HepG2 (cell line): ENCODE measurements at regions not wholly inside any gene's neighbourhood (a gene's known extent, or its start where the extent isn't known, plus 50 kb on each side); places are given as distances from the start of the nearest gene placed in this dataset.

Experiments
- ATAC-seq: fragments of 200-7000 bp; cut with Tn5 transposase; 3 replicates; pipeline ENCODE4 v1.9.1; 2020; ENCODE audit warnings: mild to moderate bottlenecking, moderate library complexity
- BruUV-seq: library from RNA; stranded (reverse); fragments of 400-500 nt; replicated peaks from 2 replicates; lab custom pipeline; 2021; lab: Mats Ljungman, UMichigan
- CTCF ChIA-PET: fragments of 300-600 bp; formaldehyde crosslinking; extraction: SDS; loops from one replicate; lab custom pipeline; 2021; ENCODE audit warnings: low total read pairs, inconsistent platforms, low intra/inter-chr PET ratio; lab: Yijun Ruan, JAX
- POLR2A ChIA-PET: fragments of 350-600 bp; sonication (Branson Sonifier 250); formaldehyde crosslinking; loops from one replicate; lab custom pipeline; 2020; ENCODE audit warnings: antibody characterized with exemption, inconsistent platforms; lab: Yijun Ruan, JAX
- DNase-seq: peaks from one replicate; pipeline ENCODE4 v3.0.0-alpha.2; 2015; ENCODE audit warnings: low spot score
- FAIRE-seq: peaks from 3 replicates; lab custom pipeline; 2011; peaks lifted over from hg19 to GRCh38; lab: Jason Lieb, UNC
- H2AFZ ChIP-seq: one replicate; pipeline ENCODE4 v1.6.1; 2011; ENCODE audit warnings: low read length, inconsistent platforms
- H3K27ac ChIP-seq: fragments of 300-600 bp; 3 replicates; pipeline ENCODE4 v1.8.0; 2011; ENCODE audit warnings: mixed run types, mild to moderate bottlenecking, mixed read lengths, low read length, inconsistent platforms; ENCODE audit not compliant: insufficient read depth; ENCODE audit errors: extremely low read length
- H3K27me3 ChIP-seq, 2 experiments: fragments of 200-600 bp in 1 of 2; 2 replicates in 1 of 2; 3 replicates in 1 of 2; pipeline versions ENCODE4 v1.6.0 to v1.8.0; 2011; ENCODE audit warnings: low read length in 2 of 2, mild to moderate bottlenecking in 2 of 2, moderate library complexity in 2 of 2, inconsistent platforms in 1 of 2; ENCODE audit not compliant: insufficient read depth in 2 of 2, control insufficient read depth in 1 of 2
- H3K36me3 ChIP-seq, 2 experiments: fragments of 200-600 bp in 1 of 2; replicated peaks in 1 of 2; 2 replicates in 1 of 2; 3 replicates in 1 of 2; pipeline versions ENCODE4 v1.5.1 to v1.8.0; 2011; ENCODE audit warnings: low read length in 2 of 2, inconsistent platforms in 1 of 2; ENCODE audit not compliant: insufficient read depth in 2 of 2, control insufficient read depth in 1 of 2
- H3K4me1 ChIP-seq: 2 replicates; pipeline ENCODE4 v1.5.1; 2012; ENCODE audit warnings: low read length, inconsistent platforms; ENCODE audit not compliant: insufficient read depth
- H3K4me2 ChIP-seq: 2 replicates; pipeline ENCODE4 v1.6.0; 2011; ENCODE audit warnings: low read depth, low read length, inconsistent platforms
- H3K4me3 ChIP-seq, 3 experiments: fragments of 200-600 bp in 1 of 3; sonication (generic), shearing (Covaris generic) in 1 of 3; replicated peaks in 1 of 3; 2 replicates each; pipeline ENCODE4 v1.5.1; 2011 to 2016; ENCODE audit warnings: low read length in 3 of 3, inconsistent platforms in 2 of 3, low read depth in 2 of 3, mild to moderate bottlenecking in 2 of 3, control low read depth in 1 of 3, mixed read lengths in 1 of 3; ENCODE audit not compliant: insufficient read depth in 1 of 3
- H3K79me2 ChIP-seq: one replicate; pipeline ENCODE4 v1.6.1; 2011; ENCODE audit warnings: low read length, inconsistent platforms; ENCODE audit not compliant: insufficient read depth
- H3K9ac ChIP-seq: 2 replicates; pipeline ENCODE4 v1.6.0; 2011; ENCODE audit warnings: mild to moderate bottlenecking, low read depth, low read length, inconsistent platforms; ENCODE audit not compliant: insufficient read depth
- H3K9me3 ChIP-seq: 2 replicates; pipeline ENCODE4 v1.5.1; 2012; ENCODE audit warnings: mild to moderate bottlenecking, low read length
- H4K20me1 ChIP-seq: 2 replicates; pipeline ENCODE4 v1.6.0; 2011; ENCODE audit warnings: inconsistent platforms, mild to moderate bottlenecking, low read length, moderate library complexity; ENCODE audit not compliant: insufficient read depth
- ADNP ChIP-seq: sonication (generic); formaldehyde crosslinking; IDR thresholded peaks from 2 replicates; pipeline ENCODE4 v1.4.0; 2020; ENCODE audit warnings: missing genetic modification reagents
- EHMT2 ChIP-seq: fragments of 200-600 bp; sonication (generic); IDR thresholded peaks from 2 replicates; pipeline ENCODE4 v1.7.0; 2017; ENCODE audit warnings: antibody characterized with exemption, low read depth, low read length, borderline replicate concordance
- GABPA ChIP-seq, 2 experiments: IDR thresholded peaks; 2 replicates each; pipeline ENCODE4 v1.6.1; 2011 to 2016; ENCODE audit warnings: low read depth in 2 of 2, low read length in 1 of 2, missing biosample characterization in 1 of 2, missing genetic modification characterization in 1 of 2
- HOXA5 ChIP-seq: sonication (generic); formaldehyde crosslinking; IDR thresholded peaks from 2 replicates; pipeline ENCODE4 v1.4.0; 2020; ENCODE audit warnings: missing genetic modification reagents
- IKZF1 ChIP-seq: fragments of 450-650 bp; IDR thresholded peaks from 2 replicates; pipeline ENCODE4 v1.7.1; 2016
- ISX ChIP-seq: sonication (generic); formaldehyde crosslinking; conservative IDR thresholded peaks from 2 replicates; pipeline ENCODE4 v1.5.0; 2020; ENCODE audit warnings: missing genetic modification reagents
- KDM2A ChIP-seq: sonication (generic); formaldehyde crosslinking; IDR thresholded peaks from 2 replicates; pipeline ENCODE4 v1.4.0; 2020; ENCODE audit warnings: low read depth, missing genetic modification reagents, borderline replicate concordance
- NPAS2 ChIP-seq: sonication (generic); formaldehyde crosslinking; IDR thresholded peaks from 2 replicates; pipeline ENCODE4 v1.8.0; 2022; ENCODE audit warnings: mild to moderate bottlenecking, missing genetic modification reagents, borderline replicate concordance
- NR2F1 ChIP-seq, 2 experiments: fragments of 450-650 bp in 1 of 2; formaldehyde crosslinking in 1 of 2; IDR thresholded peaks; 2 replicates each; pipeline versions ENCODE4 v1.5.0 to v1.6.1; 2016 to 2020; ENCODE audit warnings: mild to moderate bottlenecking in 1 of 2, missing compliant biosample characterization in 1 of 2, missing genetic modification reagents in 1 of 2, moderate library complexity in 1 of 2
- RAD51 ChIP-seq: fragments of 450-650 bp; IDR thresholded peaks from 2 replicates; pipeline ENCODE4 v1.6.1; 2016; ENCODE audit warnings: borderline replicate concordance
- SKI ChIP-seq: fragments of 450-650 bp; IDR thresholded peaks from one replicate; pipeline ENCODE4 v1.6.1; 2018; ENCODE audit warnings: mild to moderate bottlenecking; ENCODE audit not compliant: partially characterized antibody
- SNAPC5 ChIP-seq: sonication (generic); formaldehyde crosslinking; IDR thresholded peaks from 2 replicates; pipeline ENCODE4 v1.8.1; 2023; ENCODE audit warnings: mild to moderate bottlenecking, missing genetic modification reagents, borderline replicate concordance
- THAP7 ChIP-seq: sonication (generic); formaldehyde crosslinking; IDR thresholded peaks from 2 replicates; pipeline ENCODE4 v1.8.1; 2023; ENCODE audit warnings: mild to moderate bottlenecking, missing genetic modification reagents
- TRIM24 ChIP-seq: sonication (generic); formaldehyde crosslinking; IDR thresholded peaks from 2 replicates; pipeline ENCODE4 v1.8.0; 2022; ENCODE audit warnings: mild to moderate bottlenecking, missing genetic modification reagents
- YEATS4 ChIP-seq: sonication (generic); formaldehyde crosslinking; IDR thresholded peaks from 2 replicates; pipeline ENCODE4 v1.4.0; 2020; ENCODE audit warnings: missing genetic modification reagents, borderline replicate concordance
- ZNF75D ChIP-seq: sonication (generic); formaldehyde crosslinking; IDR thresholded peaks from 2 replicates; pipeline ENCODE4 v1.8.1; 2023; ENCODE audit warnings: missing genetic modification reagents, mild to moderate bottlenecking, borderline replicate concordance
- ZNF879 ChIP-seq: sonication (generic); formaldehyde crosslinking; IDR thresholded peaks from 2 replicates; pipeline ENCODE4 v1.8.1; 2023; ENCODE audit warnings: missing genetic modification reagents
- WGBS: methylation state at CpG from one replicate; pipeline ENCODE4 v1.1.6; 2017; ENCODE audit warnings: low lambda C conversion rate; 5-methylcytosine and 5-hydroxymethylcytosine counted together
- in situ Hi-C: cut with HindIII; loops from 2 replicates; pipeline ENCODE4 v1.10.0; 2017; ENCODE audit warnings: low pct_unique_long_range_greater_than_20kb; ENCODE audit not compliant: extremely low pct_ligation_motif_present
- intact Hi-C: fragments of 100-400 bp; cut with micrococcal nuclease; formaldehyde crosslinking; loops from one replicate; pipeline ENCODE4 v1.10.0; 2022; ENCODE audit not compliant: unreplicated experiment
- TF ChIP-seq, protein P1 (sequence below): sonication (generic); formaldehyde crosslinking; IDR thresholded peaks from 2 replicates; pipeline ENCODE4 v1.4.0; 2020; ENCODE audit warnings: missing genetic modification reagents
- TF ChIP-seq, protein P2 (sequence below): sonication (generic); formaldehyde crosslinking; IDR thresholded peaks from 2 replicates; pipeline ENCODE4 v1.4.0; 2020; ENCODE audit warnings: missing genetic modification reagents; ENCODE audit errors: not compliant biosample characterization
- TF ChIP-seq, protein P3 (sequence below): sonication (generic); formaldehyde crosslinking; IDR thresholded peaks from 2 replicates; pipeline ENCODE4 v1.5.0; 2020; ENCODE audit warnings: mild to moderate bottlenecking, low read depth, missing genetic modification reagents, borderline replicate concordance
- TF ChIP-seq, protein P4 (sequence below): sonication (generic); formaldehyde crosslinking; IDR thresholded peaks from 2 replicates; pipeline ENCODE4 v1.4.0; 2020; ENCODE audit warnings: mild to moderate bottlenecking, low read depth, missing genetic modification reagents

- TF ChIP-seq, protein P1, sequence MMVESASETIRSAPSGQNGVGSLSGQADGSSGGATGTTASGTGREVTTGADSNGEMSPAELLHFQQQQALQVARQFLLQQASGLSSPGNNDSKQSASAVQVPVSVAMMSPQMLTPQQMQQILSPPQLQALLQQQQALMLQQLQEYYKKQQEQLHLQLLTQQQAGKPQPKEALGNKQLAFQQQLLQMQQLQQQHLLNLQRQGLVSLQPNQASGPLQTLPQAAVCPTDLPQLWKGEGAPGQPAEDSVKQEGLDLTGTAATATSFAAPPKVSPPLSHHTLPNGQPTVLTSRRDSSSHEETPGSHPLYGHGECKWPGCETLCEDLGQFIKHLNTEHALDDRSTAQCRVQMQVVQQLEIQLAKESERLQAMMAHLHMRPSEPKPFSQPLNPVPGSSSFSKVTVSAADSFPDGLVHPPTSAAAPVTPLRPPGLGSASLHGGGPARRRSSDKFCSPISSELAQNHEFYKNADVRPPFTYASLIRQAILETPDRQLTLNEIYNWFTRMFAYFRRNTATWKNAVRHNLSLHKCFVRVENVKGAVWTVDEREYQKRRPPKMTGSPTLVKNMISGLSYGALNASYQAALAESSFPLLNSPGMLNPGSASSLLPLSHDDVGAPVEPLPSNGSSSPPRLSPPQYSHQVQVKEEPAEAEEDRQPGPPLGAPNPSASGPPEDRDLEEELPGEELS, result no peak
- TF ChIP-seq, protein P2, sequence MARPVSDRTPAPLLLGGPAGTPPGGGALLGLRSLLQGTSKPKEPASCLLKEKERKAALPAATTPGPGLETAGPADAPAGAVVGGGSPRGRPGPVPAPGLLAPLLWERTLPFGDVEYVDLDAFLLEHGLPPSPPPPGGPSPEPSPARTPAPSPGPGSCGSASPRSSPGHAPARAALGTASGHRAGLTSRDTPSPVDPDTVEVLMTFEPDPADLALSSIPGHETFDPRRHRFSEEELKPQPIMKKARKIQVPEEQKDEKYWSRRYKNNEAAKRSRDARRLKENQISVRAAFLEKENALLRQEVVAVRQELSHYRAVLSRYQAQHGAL, result no peak
Observed at GRCh38 chr12:20096430-20096829, 271.9 kb upstream of the PDE3A start (continued).

DNA sequence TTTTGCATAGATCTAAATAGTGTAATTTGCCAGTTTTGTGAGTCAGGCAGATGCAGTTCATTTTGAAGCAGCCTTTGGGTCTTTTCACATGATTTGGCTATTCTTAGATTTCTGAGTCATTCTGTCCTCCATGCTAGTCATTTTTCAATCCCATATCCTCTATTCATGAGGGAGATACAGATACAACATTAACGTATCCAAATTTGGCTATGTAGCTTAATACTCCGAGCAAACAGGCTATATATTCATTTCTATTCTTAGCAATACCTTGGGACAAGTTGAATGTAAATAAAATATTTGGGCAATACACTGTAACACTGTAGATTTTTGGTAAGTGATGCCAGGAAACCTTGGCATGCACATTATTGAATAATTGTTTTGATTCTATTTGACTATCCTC, 270.7 kb upstream of the PDE3A start:
- H3K27ac ChIP-seq, result no peak overlapping the region
- ChIA-PET CTCF (no interaction called here), POLR2A (no interaction called here)
- H3K36me3 ChIP-seq, result no peaks in the 10 kb centered on the region
- no peak overlapping the region for H2AFZ ChIP-seq
- H3K9me3 ChIP-seq, result no peaks in the 10 kb centered on the region
- DNase-seq, result no peak
- TF ChIP-seq, protein P3, sequence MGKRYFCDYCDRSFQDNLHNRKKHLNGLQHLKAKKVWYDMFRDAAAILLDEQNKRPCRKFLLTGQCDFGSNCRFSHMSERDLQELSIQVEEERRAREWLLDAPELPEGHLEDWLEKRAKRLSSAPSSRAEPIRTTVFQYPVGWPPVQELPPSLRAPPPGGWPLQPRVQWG, result no peak
- TF ChIP-seq ISX (CRISPR knock-in tag) (no peak), GABPA (IDR thresholded peaks at IDR 0.05; ENCODE audit: low read depth, low read length) (no peak), GABPA (CRISPR knock-in tag; IDR thresholded peaks at IDR 0.05; ENCODE audit: low read depth) (no peak), RAD51 (no peak), ADNP (no peak), SKI (no peak), SNAPC5 (no peak), EHMT2 (no peak), YEATS4 (no peak), ZNF879 (CRISPR knock-in tag) (no peak), HOXA5 (CRISPR knock-in tag) (no peak), IKZF1 (no peak), NPAS2 (no peak), NR2F1 (CRISPR knock-in tag; IDR thresholded peaks at IDR 0.05) (no peak), KDM2A (CRISPR knock-in tag) (no peak), TRIM24 (CRISPR knock-in tag) (no peak), THAP7 (no peak), ZNF75D (CRISPR knock-in tag) (no peak)
- TF ChIP-seq, protein P4, sequence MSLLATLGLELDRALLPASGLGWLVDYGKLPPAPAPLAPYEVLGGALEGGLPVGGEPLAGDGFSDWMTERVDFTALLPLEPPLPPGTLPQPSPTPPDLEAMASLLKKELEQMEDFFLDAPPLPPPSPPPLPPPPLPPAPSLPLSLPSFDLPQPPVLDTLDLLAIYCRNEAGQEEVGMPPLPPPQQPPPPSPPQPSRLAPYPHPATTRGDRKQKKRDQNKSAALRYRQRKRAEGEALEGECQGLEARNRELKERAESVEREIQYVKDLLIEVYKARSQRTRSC (CRISPR knock-in tag), result no peak
- TF ChIP-seq, all 625 proteins: peak for 0
- ATAC-seq, result no peak
- no peak for FAIRE-seq
- in situ Hi-C loops, result no loop called here
- H3K4me1 ChIP-seq, result no peaks in the 10 kb centered on the region
- BruUV-seq, result no TSS peak
- H3K4me2 ChIP-seq, result no peak overlapping the region
- WGBS, result 2% methylated on average over 2 of the region's 2 CpGs
- H3K9ac ChIP-seq, result no peak overlapping the region
- H3K4me3 ChIP-seq, result no peak overlapping the region
- H3K79me2 ChIP-seq, result no peaks in the 10 kb centered on the region
- intact Hi-C loops, result no loop called here
- H4K20me1 ChIP-seq, result no peaks in the 10 kb centered on the region
- H3K27me3 ChIP-seq, result no peaks in the 10 kb centered on the region
